ENCODE measurements at regions not wholly inside any gene's neighbourhood (a gene's known extent, or its start where the extent isn't known, plus 50 kb on each side); places are given as distances from the start of the nearest gene placed in this dataset.

- TF ChIP-seq EZH2 (IDR thresholded peaks at IDR 0.05; ENCODE audit: insufficient read depth, poor library complexity, severe bottlenecking), result no peak
- 0 out of 2 replicates have a peak, but pooled peaks have one; percentile 43 for TF ChIP-seq EZH2phosphoT487 (IDR thresholded peaks at IDR 0.05; ENCODE audit: insufficient read depth, low read depth)
Measured at GRCh38 chr20:26163890-26164289, 467.2 kb upstream of the ZNF337 start.

Data from GM23248 (cell line).